Activated B cell treated with CpG ODN at 0.5 μM for 24 hours (primary cell): ENCODE measurements at regions not wholly inside any gene's neighbourhood (a gene's known extent, or its start where the extent isn't known, plus 50 kb on each side); places are given as distances from the start of the nearest gene placed in this dataset.

Experiments
- ATAC-seq: fragments of 200-7000 bp; cut with Tn5 transposase; one replicate; pipeline ENCODE4 v1.10.0; 2021; ENCODE audit warnings: low read depth, mild to moderate bottlenecking, moderate library complexity
- CTCF ChIA-PET: fragments of 350-600 bp; sonication (Branson Sonifier 250); formaldehyde crosslinking; loops from one replicate; lab custom pipeline; 2021; ENCODE audit warnings: antibody characterized with exemption; lab: Charles Lee
- POLR2A ChIA-PET: fragments of 350-600 bp; sonication (Branson Sonifier 250); formaldehyde crosslinking; loops from one replicate; lab custom pipeline; 2021; ENCODE audit warnings: antibody characterized with exemption; lab: Charles Lee
- DNase-seq: peaks from one replicate; pipeline ENCODE4 v3.0.0; 2022
- H3K27ac Mint-ChIP-seq: one replicate; pipeline ENCODE4 v1.8.0; 2020; ENCODE audit warnings: mixed read lengths
- H3K27me3 Mint-ChIP-seq: one replicate; pipeline ENCODE4 v1.8.0; 2021; ENCODE audit warnings: mixed read lengths
- H3K36me3 Mint-ChIP-seq: one replicate; pipeline ENCODE4 v1.8.0; 2021; ENCODE audit warnings: low read depth, mixed read lengths
- H3K4me1 Mint-ChIP-seq: one replicate; pipeline ENCODE4 v1.8.0; 2021; ENCODE audit warnings: mixed read lengths
- H3K4me3 Mint-ChIP-seq: one replicate; pipeline ENCODE4 v1.8.0; 2020; ENCODE audit warnings: mild to moderate bottlenecking, mixed read lengths
- H3K9me3 Mint-ChIP-seq: one replicate; pipeline ENCODE4 v1.8.0; 2020; ENCODE audit warnings: mixed read lengths
- CTCF ChIP-seq: fragments of 200-600 bp; IDR thresholded peaks from one replicate; pipeline ENCODE4 v1.8.0; 2022; ENCODE audit warnings: antibody characterized with exemption, mild to moderate bottlenecking
- intact Hi-C: fragments of 100-400 bp; cut with micrococcal nuclease; formaldehyde crosslinking; loops from one replicate; pipeline ENCODE4 v1.15.1; 2024

- Mint-ChIP-seq H3K9me3 (no peaks in the 10 kb centered on the region), H3K27me3 (no peaks in the 10 kb centered on the region), H3K4me3 (no peak overlapping the region), H3K4me1 (no peaks in the 10 kb centered on the region), H3K27ac (no peak overlapping the region), H3K36me3 (no peaks in the 10 kb centered on the region)
- POLR2A ChIA-PET, result no interaction called here
- intact Hi-C loops, result no loop called here
- CTCF ChIA-PET, result no interaction called here
- no peak for TF ChIP-seq CTCF
- no peak for ATAC-seq
- DNase-seq, result no peak
Measured at GRCh38 chr1:82874041-82874440, 1073.3 kb downstream of the ADGRL2 start.

- no peaks in the 10 kb centered on the region for H3K9me3 Mint-ChIP-seq
- CTCF ChIA-PET, result no interaction called here
- H3K27ac Mint-ChIP-seq, result no peak overlapping the region
- POLR2A ChIA-PET, result no interaction called here
- DNase-seq, result no peak
- no peak for TF ChIP-seq CTCF
- H3K4me1 Mint-ChIP-seq, result no peaks in the 10 kb centered on the region
- no peak for ATAC-seq
- no peaks in the 10 kb centered on the region for H3K36me3 Mint-ChIP-seq
- intact Hi-C loops, result no loop called here
- no peak overlapping the region for H3K4me3 Mint-ChIP-seq
- no peaks in the 10 kb centered on the region for H3K27me3 Mint-ChIP-seq
Measured at GRCh38 chr1:82870332-82870731, 1069.6 kb downstream of the ADGRL2 start.

GRCh38 chr1:82867781-82868180 is 1067.0 kb downstream of the ADGRL2 start:
- CTCF ChIA-PET, result no interaction called here
- no peak for ATAC-seq
- TF ChIP-seq CTCF, result no peak

GRCh38 chr1:82861749-82862148 is 1061.0 kb downstream of the ADGRL2 start:
- CTCF ChIA-PET, result no interaction called here
- H3K36me3 Mint-ChIP-seq, result no peaks in the 10 kb centered on the region
- DNase-seq (no peak), ATAC-seq (no peak)
- no peaks in the 10 kb centered on the region for H3K27me3 Mint-ChIP-seq
- intact Hi-C loops, result no loop called here
- no peaks in the 10 kb centered on the region for H3K9me3 Mint-ChIP-seq
- no peaks in the 10 kb centered on the region for H3K4me1 Mint-ChIP-seq
- no peak for TF ChIP-seq CTCF
- H3K27ac Mint-ChIP-seq, result no peak overlapping the region
- H3K4me3 Mint-ChIP-seq, result no peak overlapping the region
- POLR2A ChIA-PET, result no interaction called here

More at GRCh38 chr1:82867781-82868180, 1067.0 kb downstream of the ADGRL2 start:
- Mint-ChIP-seq H3K9me3 (no peaks in the 10 kb centered on the region), H3K36me3 (no peaks in the 10 kb centered on the region), H3K4me3 (no peak overlapping the region), H3K27ac (no peak overlapping the region), H3K4me1 (no peaks in the 10 kb centered on the region), H3K27me3 (no peaks in the 10 kb centered on the region)
- DNase-seq, result no peak
- POLR2A ChIA-PET, result no interaction called here
- intact Hi-C loops, result no loop called here

GRCh38 chr1:82858031-82858430 is 1057.3 kb downstream of the ADGRL2 start:
- Mint-ChIP-seq H3K27ac (no peak overlapping the region), H3K27me3 (no peaks in the 10 kb centered on the region), H3K4me1 (no peaks in the 10 kb centered on the region), H3K4me3 (no peak overlapping the region), H3K36me3 (no peaks in the 10 kb centered on the region), H3K9me3 (peaks cover 2% of the 10 kb centered on the region)
- TF ChIP-seq CTCF, result no peak
- CTCF ChIA-PET, result no interaction called here
- POLR2A ChIA-PET, result no interaction called here
- no peak for ATAC-seq
- intact Hi-C loops, result no loop called here
- DNase-seq, result no peak
